ENCODE measurements at regions not wholly inside any gene's neighbourhood (a gene's known extent, or its start where the extent isn't known, plus 50 kb on each side); places are given as distances from the start of the nearest gene placed in this dataset.
"Not testable (repeated sequence)": the region's sequence is repeated elsewhere in the genome, so short reads cannot be mapped to it uniquely, and the experiment has no call there.

DNA sequence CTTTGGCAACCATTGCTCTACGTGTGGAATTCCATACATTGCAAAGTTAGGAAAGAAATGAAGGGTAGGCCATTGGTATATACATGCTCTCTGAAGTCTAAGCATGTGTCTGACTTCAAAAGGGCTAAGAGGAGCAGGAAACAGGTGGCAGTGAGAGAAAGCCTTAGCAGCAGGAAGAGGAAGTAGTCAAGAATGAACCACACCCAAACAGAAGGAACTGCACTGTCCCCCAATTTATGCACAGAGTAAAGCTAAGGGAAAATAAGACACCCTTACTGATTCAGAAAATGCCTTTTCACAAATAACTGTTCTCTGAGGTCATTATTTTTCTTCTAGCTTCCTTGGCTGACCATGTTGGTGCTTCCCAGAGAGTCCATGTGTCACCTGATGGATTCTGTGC is 575.4 kb downstream of the NTRK3 start:
- Histone ChIP-seq H3K36me3 (ENCODE audit: insufficient read depth, low read length) (no peaks in the 10 kb centered on the region), H3K27ac (ENCODE audit: low read depth, low read length) (no peak overlapping the region), H3K27me3 (ENCODE audit: insufficient read depth, low read length, poor library complexity, severe bottlenecking) (no peaks in the 10 kb centered on the region), H3K9me3 (ENCODE audit: low read length) (no peaks in the 10 kb centered on the region), H3K4me1 (ENCODE audit: insufficient read depth, low read length) (peaks cover 26% of the 10 kb centered on the region), H3K4me3 (ENCODE audit: low read length) (no peak overlapping the region)
- no peaks in the 10 kb centered on the region for H3K36me3 Mint-ChIP-seq
- H3K27me3 Mint-ChIP-seq: peaks cover 0 to 5% of the 10 kb centered on the region in 2 donors
- DNase-seq: no peak
- ChIA-PET CTCF (no interaction called here), POLR2A (no interaction called here)
- H3K9me3 Mint-ChIP-seq: peaks cover 4 to 15% (median 5%) of the 10 kb centered on the region in 5 donors
- peak overlapping the region in 1 of 8 donors; percentile 25 for H3K27ac Mint-ChIP-seq
- peaks cover 0 to 7% (median 0%) of the 10 kb centered on the region in 3 donors for H3K4me1 Mint-ChIP-seq
- no peak overlapping the region for H3K4me3 Mint-ChIP-seq

DNA sequence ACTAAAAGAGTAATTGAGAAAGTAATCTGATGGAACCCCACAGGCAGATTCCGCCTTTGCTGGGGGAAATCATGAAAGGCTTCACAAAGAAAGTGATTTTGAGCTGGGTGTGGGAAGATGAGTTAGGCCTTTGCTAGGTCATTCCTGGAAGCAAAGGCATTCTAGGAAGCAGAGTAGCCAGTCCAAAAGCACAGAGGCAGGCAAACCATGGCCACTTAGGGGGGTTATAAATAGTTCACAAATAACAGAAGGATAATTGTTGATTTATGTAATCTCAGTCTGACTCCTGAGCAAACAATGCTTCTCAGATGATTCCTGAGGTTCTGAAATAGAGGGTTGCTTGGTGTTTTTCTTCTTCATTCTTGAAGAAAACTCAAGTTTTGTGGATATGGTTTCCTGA is 576.3 kb downstream of the NTRK3 start:
- no peak overlapping the region for H3K27ac Mint-ChIP-seq

DNA sequence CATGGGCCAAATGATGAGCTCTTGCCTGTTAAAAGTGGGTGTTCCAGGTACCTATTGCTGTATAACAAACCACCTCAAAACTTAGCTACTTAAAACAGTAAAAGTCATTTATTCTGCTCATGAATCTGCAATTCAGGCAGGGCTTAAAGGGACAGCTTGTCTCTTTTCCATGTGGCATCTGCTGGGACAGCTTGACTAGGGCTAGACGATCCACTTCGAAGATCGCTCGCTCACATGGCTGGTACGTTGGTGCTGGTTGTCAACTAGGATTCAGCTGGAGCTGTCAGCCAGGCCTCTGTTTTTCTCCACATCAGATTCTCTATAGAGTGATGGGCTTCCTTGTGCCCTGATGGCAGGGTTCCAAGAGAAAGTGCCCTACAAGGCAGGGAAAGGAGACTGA is 581.3 kb downstream of the NTRK3 start:
- Mint-ChIP-seq H3K36me3 (no peaks in the 10 kb centered on the region), H3K9me3 (peaks cover 4 to 18% (median 6%) of the 10 kb centered on the region in 5 donors), H3K27me3 (peaks cover 4 to 12% of the 10 kb centered on the region in 2 donors), H3K4me1 (no peaks in the 10 kb centered on the region), H3K4me3 (no peak overlapping the region), H3K27ac (no peak overlapping the region)
- Histone ChIP-seq H3K27ac (ENCODE audit: low read depth, low read length) (no peak overlapping the region), H3K4me1 (ENCODE audit: insufficient read depth, low read length) (peaks cover 2% of the 10 kb centered on the region), H3K36me3 (ENCODE audit: insufficient read depth, low read length) (no peaks in the 10 kb centered on the region), H3K4me3 (ENCODE audit: low read length) (no peak overlapping the region), H3K9me3 (ENCODE audit: low read length) (no peaks in the 10 kb centered on the region), H3K27me3 (ENCODE audit: insufficient read depth, low read length, poor library complexity, severe bottlenecking) (no peaks in the 10 kb centered on the region)
- ChIA-PET CTCF (interaction anchor here (0.8 kb wide), 1 partner anchor 11 kb away, joined by 3 read pairs; no protein-coding TSS in a partner anchor), POLR2A (no interaction called here)
- no peak for DNase-seq

More for the DNA sequence above, 576.3 kb downstream of the NTRK3 start:
- ChIA-PET POLR2A (no interaction called here), CTCF (no interaction called here)
- Mint-ChIP-seq H3K36me3 (no peaks in the 10 kb centered on the region), H3K9me3 (peaks cover 5 to 18% (median 6%) of the 10 kb centered on the region in 5 donors), H3K4me1 (peaks cover 0 to 7% (median 0%) of the 10 kb centered on the region in 3 donors), H3K4me3 (no peak overlapping the region), H3K27me3 (peaks cover 0 to 5% of the 10 kb centered on the region in 2 donors)
- Histone ChIP-seq H3K27ac (ENCODE audit: low read depth, low read length) (no peak overlapping the region), H3K4me3 (ENCODE audit: low read length) (no peak overlapping the region), H3K36me3 (ENCODE audit: insufficient read depth, low read length) (no peaks in the 10 kb centered on the region), H3K9me3 (ENCODE audit: low read length) (no peaks in the 10 kb centered on the region), H3K27me3 (ENCODE audit: insufficient read depth, low read length, poor library complexity, severe bottlenecking) (no peaks in the 10 kb centered on the region), H3K4me1 (ENCODE audit: insufficient read depth, low read length) (peaks cover 26% of the 10 kb centered on the region)
- no peak for DNase-seq

DNA sequence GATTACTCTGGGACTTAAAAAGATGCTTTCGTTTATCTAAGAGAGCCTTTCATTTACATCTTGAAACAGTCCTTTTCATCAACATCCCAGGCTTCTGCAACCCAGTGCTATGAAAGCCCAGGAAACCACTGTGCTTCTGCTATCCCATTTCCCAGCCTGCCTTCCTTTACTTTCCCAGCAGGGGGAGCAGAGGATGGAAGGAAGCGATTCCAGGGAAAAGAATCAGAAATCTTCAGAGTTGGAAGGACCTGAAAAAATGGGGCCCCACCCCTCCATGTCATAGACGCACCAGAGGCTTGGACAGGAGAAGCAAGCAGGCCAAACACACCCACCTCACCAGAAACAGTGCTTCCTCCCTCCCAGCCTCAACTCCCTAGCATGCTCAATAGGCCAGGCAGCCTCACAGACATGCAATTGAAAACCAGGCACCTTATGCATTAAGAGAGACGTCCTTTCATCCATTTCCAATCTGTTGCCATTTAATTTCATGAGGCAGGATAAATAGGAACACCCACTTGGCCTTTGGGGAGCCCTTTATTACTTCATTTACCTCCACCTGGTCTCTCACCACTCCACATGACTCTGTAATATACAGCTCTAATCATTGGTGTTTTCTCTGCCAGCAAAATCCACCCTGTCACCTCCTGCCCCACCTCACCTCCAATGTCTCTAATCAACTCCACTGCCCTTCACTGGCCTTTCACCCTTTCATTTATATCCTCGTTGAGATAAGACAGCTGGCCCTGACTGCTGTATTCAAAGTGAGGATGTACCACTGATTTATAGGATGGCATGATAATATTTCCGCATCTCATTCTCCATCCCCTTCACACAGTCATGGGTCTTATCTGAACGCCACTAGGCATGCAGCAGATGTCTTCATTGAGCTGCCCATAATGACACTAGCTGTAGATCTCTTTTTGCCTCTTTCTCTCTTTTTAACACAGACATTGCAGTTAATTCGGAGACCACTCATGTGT is 583.9 kb downstream of the NTRK3 start:
- Mint-ChIP-seq H3K4me3 (no peak overlapping the region), H3K9me3 (peaks cover 5 to 24% (median 16%) of the 10 kb centered on the region in 5 donors), H3K27ac (no peak overlapping the region), H3K27me3 (peaks cover 4 to 12% of the 10 kb centered on the region in 2 donors), H3K4me1 (no peaks in the 10 kb centered on the region), H3K36me3 (no peaks in the 10 kb centered on the region)
- H3K9me3 ChIP-seq (ENCODE audit: low read length): no peaks in the 10 kb centered on the region
- no peak overlapping the region for H3K27ac ChIP-seq (ENCODE audit: low read depth, low read length)
- ChIA-PET CTCF (no interaction called here), POLR2A (no interaction called here)
- no peaks in the 10 kb centered on the region for H3K4me1 ChIP-seq (ENCODE audit: insufficient read depth, low read length)
- H3K4me3 ChIP-seq (ENCODE audit: low read length): no peak overlapping the region
- DNase-seq: no peak
- no peaks in the 10 kb centered on the region for H3K27me3 ChIP-seq (ENCODE audit: insufficient read depth, low read length, poor library complexity, severe bottlenecking)
- H3K36me3 ChIP-seq (ENCODE audit: insufficient read depth, low read length): no peaks in the 10 kb centered on the region

DNA sequence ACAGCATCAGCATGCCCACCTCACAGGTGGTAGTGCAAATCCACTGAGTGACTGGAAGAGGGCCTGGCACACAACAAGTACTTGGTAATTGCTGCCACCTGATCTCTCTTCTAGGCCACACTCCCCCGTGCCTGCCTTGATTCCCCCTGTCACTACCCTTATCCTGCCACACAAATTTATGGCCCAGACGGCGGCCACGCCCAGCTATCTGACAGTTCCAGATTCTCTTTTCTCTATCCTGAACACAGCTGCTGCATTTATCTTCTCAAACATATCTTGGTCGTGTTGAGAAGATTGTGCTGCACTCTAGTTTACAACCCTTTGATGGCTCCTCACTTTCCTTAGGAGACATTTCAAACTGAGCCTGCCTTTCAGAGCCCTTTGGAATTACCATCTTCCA is 585.2 kb downstream of the NTRK3 start:
- H3K9me3 ChIP-seq (ENCODE audit: low read length): no peaks in the 10 kb centered on the region
- H3K9me3 Mint-ChIP-seq: peaks cover 2 to 16% (median 10%) of the 10 kb centered on the region in 5 donors
- no peaks in the 10 kb centered on the region for H3K36me3 ChIP-seq (ENCODE audit: insufficient read depth, low read length)
- H3K36me3 Mint-ChIP-seq: no peaks in the 10 kb centered on the region
- CTCF ChIA-PET: no interaction called here
- H3K4me1 ChIP-seq (ENCODE audit: insufficient read depth, low read length): no peaks in the 10 kb centered on the region
- H3K27ac Mint-ChIP-seq: no peak overlapping the region
- H3K27ac ChIP-seq (ENCODE audit: low read depth, low read length): no peak overlapping the region
- peaks cover 4 to 12% of the 10 kb centered on the region in 2 donors for H3K27me3 Mint-ChIP-seq
- H3K27me3 ChIP-seq (ENCODE audit: insufficient read depth, low read length, poor library complexity, severe bottlenecking): no peaks in the 10 kb centered on the region
- POLR2A ChIA-PET: no interaction called here
- H3K4me3 Mint-ChIP-seq: no peak overlapping the region
- DNase-seq: no peak
- H3K4me3 ChIP-seq (ENCODE audit: low read length): no peak overlapping the region
- H3K4me1 Mint-ChIP-seq: no peaks in the 10 kb centered on the region

DNA sequence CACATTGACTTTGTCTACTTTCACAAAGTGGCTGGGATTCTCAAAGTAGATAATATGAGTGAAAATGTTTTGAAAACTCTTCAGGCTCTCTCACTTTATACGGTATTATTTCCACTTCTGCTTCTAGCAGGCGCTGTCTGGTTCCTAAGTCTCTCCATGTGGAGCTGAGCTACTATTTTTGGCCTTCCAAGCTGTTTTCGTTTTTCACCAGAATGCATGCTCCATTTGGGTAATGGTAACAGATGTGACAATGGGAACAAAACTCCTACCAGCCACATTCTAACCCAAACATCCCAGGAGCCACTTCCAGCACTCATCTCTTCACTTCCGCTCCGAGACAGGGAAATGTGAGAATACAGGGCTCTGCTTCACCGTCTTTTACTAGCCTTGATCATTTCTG is 586.7 kb downstream of the NTRK3 start:
- Histone ChIP-seq H3K4me3 (ENCODE audit: low read length) (no peak overlapping the region), H3K27ac (ENCODE audit: low read depth, low read length) (peak overlapping the region; percentile 29), H3K36me3 (ENCODE audit: insufficient read depth, low read length) (no peaks in the 10 kb centered on the region), H3K9me3 (ENCODE audit: low read length) (no peaks in the 10 kb centered on the region), H3K4me1 (ENCODE audit: insufficient read depth, low read length) (no peaks in the 10 kb centered on the region), H3K27me3 (ENCODE audit: insufficient read depth, low read length, poor library complexity, severe bottlenecking) (no peaks in the 10 kb centered on the region)
- ChIA-PET POLR2A (no interaction called here), CTCF (no interaction called here)
- Mint-ChIP-seq H3K36me3 (no peaks in the 10 kb centered on the region), H3K9me3 (peaks cover 4 to 15% (median 13%) of the 10 kb centered on the region in 5 donors), H3K4me1 (no peaks in the 10 kb centered on the region), H3K27ac (no peak overlapping the region), H3K4me3 (no peak overlapping the region), H3K27me3 (peaks cover 4 to 12% of the 10 kb centered on the region in 2 donors)
- no peak for DNase-seq

DNA sequence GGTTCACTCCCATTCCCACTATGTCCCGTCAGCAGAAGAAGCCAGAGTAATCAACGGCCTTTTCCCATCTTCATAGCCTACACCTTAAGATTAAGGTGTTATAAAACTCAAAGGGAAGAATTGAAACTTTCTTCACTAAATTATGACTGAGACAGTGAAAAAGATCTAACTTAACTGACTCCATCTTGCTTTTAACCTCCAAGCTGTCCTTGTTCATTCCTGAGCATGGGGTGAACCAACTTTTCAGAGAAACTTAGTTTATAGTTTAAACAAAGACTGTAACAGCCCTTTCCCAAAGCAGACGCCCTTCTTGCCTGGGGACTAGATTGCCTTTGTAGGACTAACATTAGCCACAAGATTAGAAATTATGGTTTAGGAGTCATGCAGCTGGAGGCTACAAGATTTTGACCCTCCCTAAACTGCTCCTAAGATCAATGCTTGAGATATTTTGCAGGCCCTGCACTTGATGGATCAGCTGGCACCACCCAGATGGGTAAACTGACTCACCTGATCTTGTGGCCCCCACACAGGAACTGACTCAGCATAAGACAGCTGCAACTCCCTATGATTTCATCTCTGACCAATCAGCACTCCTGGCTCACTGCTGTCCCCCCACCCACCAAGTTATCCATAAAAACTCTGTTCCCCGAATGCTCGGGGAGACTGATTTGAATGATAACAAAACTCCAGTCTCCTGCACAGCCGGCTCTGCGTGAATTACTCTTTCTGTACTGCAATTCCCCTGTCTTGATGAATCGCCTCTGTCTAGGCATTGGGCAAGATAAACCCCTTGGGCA is 587.6 kb downstream of the NTRK3 start:
- DNase-seq; H3K4me3 ChIP-seq (ENCODE audit: low read length); H3K36me3 ChIP-seq (ENCODE audit: insufficient read depth, low read length); H3K4me1 Mint-ChIP-seq; H3K4me1 ChIP-seq (ENCODE audit: insufficient read depth, low read length); H3K4me3 Mint-ChIP-seq; H3K27ac Mint-ChIP-seq; H3K36me3 Mint-ChIP-seq; POLR2A ChIA-PET; CTCF ChIA-PET; H3K9me3 ChIP-seq (ENCODE audit: low read length); H3K27me3 ChIP-seq (ENCODE audit: insufficient read depth, low read length, poor library complexity, severe bottlenecking): not testable (repeated sequence)
- peak overlapping the region; percentile 29 for H3K27ac ChIP-seq (ENCODE audit: low read depth, low read length)
- peaks cover 4 to 12% of the 10 kb centered on the region in 2 donors for H3K27me3 Mint-ChIP-seq
- peaks cover 4 to 15% (median 13%) of the 10 kb centered on the region in 5 donors for H3K9me3 Mint-ChIP-seq

DNA sequence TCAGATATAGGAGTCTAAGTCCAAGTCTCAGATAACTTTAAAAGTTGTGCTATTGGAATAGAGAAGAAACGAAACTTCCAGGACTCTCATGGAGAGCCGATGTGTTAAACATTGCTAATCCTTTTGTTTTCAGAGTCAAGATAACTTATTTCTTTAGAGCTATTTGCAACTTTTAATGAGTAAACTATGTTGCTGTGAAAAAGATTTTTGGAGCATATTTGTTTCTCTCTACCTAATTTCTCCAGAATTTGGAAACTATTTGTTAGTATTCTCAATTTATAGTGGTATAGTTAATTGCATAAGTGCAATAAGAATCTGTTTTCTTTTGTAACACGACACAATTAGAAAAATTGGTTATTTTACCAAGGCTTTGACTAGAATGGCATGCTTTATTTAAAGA is 588.9 kb downstream of the NTRK3 start:
- no peaks in the 10 kb centered on the region for H3K36me3 ChIP-seq (ENCODE audit: insufficient read depth, low read length)
- ChIA-PET POLR2A (no interaction called here), CTCF (no interaction called here)
- H3K9me3 ChIP-seq (ENCODE audit: low read length): no peaks in the 10 kb centered on the region
- H3K9me3 Mint-ChIP-seq: peaks cover 4 to 21% (median 13%) of the 10 kb centered on the region in 5 donors
- no peaks in the 10 kb centered on the region for H3K36me3 Mint-ChIP-seq
- peaks cover 5 to 12% of the 10 kb centered on the region in 2 donors for H3K27me3 Mint-ChIP-seq
- DNase-seq: no peak
- H3K27ac ChIP-seq (ENCODE audit: low read depth, low read length): no peak overlapping the region
- no peaks in the 10 kb centered on the region for H3K4me1 ChIP-seq (ENCODE audit: insufficient read depth, low read length)
- H3K27me3 ChIP-seq (ENCODE audit: insufficient read depth, low read length, poor library complexity, severe bottlenecking): no peaks in the 10 kb centered on the region
- H3K4me3 Mint-ChIP-seq: no peak overlapping the region
- H3K4me3 ChIP-seq (ENCODE audit: low read length): no peak overlapping the region
- H3K27ac Mint-ChIP-seq: no peak overlapping the region
- no peaks in the 10 kb centered on the region for H3K4me1 Mint-ChIP-seq
